ENCODE measurements at regions not wholly inside any gene's neighbourhood (a gene's known extent, or its start where the extent isn't known, plus 50 kb on each side); places are given as distances from the start of the nearest gene placed in this dataset.

- no peak for DNase-seq (ENCODE audit: low read depth in 1 of 2, low spot score in 2 of 2)
- no peak overlapping the region for H3K27ac ChIP-seq (ENCODE audit: low read depth, low read length)
- 98% methylated on average over 3 of the region's 3 CpGs; no CpG with 5 or more reads in 1 of the 2 experiments for WGBS, 2 experiments (ENCODE audit: extremely low coverage in 1 of 2, insufficient coverage in 1 of 2, insufficient read length in 1 of 2, insufficient replicate concordance in 2 of 2, low coverage in 1 of 2, low lambda C conversion rate in 2 of 2, missing lambda C conversion rate in 1 of 2)
- POLR2A ChIA-PET (ENCODE audit: partially characterized antibody): no interaction called here
- H3K4ac ChIP-seq (replicated peaks; ENCODE audit: insufficient read length, low read depth, low read length): no peak overlapping the region
- no peak overlapping the region for H3K9ac ChIP-seq (replicated peaks in 1 of 4; ENCODE audit: extremely low read depth in 1 of 4, low read depth in 3 of 4, low read length in 3 of 4)
- H4K8ac ChIP-seq (ENCODE audit: extremely low read depth, insufficient read depth, low read length): no peak overlapping the region
- no peak overlapping the region for H2BK120ac ChIP-seq (replicated peaks; ENCODE audit: low read depth, low read length)
- H3K4me2 ChIP-seq (ENCODE audit: insufficient read depth in 1 of 2, low read depth in 2 of 2, low read length in 2 of 2): no peak overlapping the region
- H3K18ac ChIP-seq (ENCODE audit: extremely low read depth, low read length): no peak overlapping the region
- H4K20me1 ChIP-seq (replicated peaks in 1 of 2; ENCODE audit: control insufficient read depth in 1 of 2, insufficient read depth in 2 of 2, low read length in 2 of 2): peaks cover 0 to 3% of the 10 kb centered on the region in 2 experiments
- peaks cover 4 to 7% of the 10 kb centered on the region in 2 experiments; a peak in 3 of 4 replicates for H3K9me3 ChIP-seq (ENCODE audit: insufficient read depth in 2 of 2, low read depth in 1 of 2, low read length in 1 of 2)
- no peak overlapping the region for H3K23ac ChIP-seq (ENCODE audit: insufficient read length)
- H3K36me3 ChIP-seq (ENCODE audit: control insufficient read depth in 2 of 4, insufficient read depth in 4 of 4, low read length in 3 of 4): no peaks in the 10 kb centered on the region; a peak in 1 of 8 replicates
- H2BK12ac ChIP-seq (ENCODE audit: low read depth, low read length): no peak overlapping the region
- peaks cover 6% of the 10 kb centered on the region; the same call in 1 of the 2 replicates for H3K23me2 ChIP-seq (ENCODE audit: low read depth, low read length)
- no peak overlapping the region for H2BK20ac ChIP-seq (ENCODE audit: low read length)
- no peak overlapping the region for H2BK15ac ChIP-seq (ENCODE audit: low read length)
- no peak overlapping the region for H4K91ac ChIP-seq (replicated peaks; ENCODE audit: insufficient read length, low read length)
- H2BK5ac ChIP-seq (ENCODE audit: low read depth, low read length): no peak overlapping the region
- H3K56ac ChIP-seq (replicated peaks; ENCODE audit: insufficient read length, low read depth, low read length): no peak overlapping the region
- H3K14ac ChIP-seq (ENCODE audit: insufficient read length): no peak overlapping the region
- TF ChIP-seq TCF12 (IDR thresholded peaks at IDR 0.05; ENCODE audit: low read depth, low read length) (no peak), TAF1 (IDR thresholded peaks at IDR 0.05; ENCODE audit: low read depth, low read length) (no peak), SAP30 (IDR thresholded peaks at IDR 0.05; ENCODE audit: insufficient read depth, insufficient replicate concordance, low read length) (no peak), TBP (IDR thresholded peaks at IDR 0.05; ENCODE audit: low read depth, low read length) (no peak), POLR2A (IDR thresholded peaks at IDR 0.05; ENCODE audit: control extremely low read depth in 1 of 2, low read depth in 2 of 2, low read length in 2 of 2) (no peak), ASH2L (IDR thresholded peaks at IDR 0.05; ENCODE audit: low read length) (no peak), CREB1 (IDR thresholded peaks at IDR 0.05) (no peak)
- TF ChIP-seq, protein P1, sequence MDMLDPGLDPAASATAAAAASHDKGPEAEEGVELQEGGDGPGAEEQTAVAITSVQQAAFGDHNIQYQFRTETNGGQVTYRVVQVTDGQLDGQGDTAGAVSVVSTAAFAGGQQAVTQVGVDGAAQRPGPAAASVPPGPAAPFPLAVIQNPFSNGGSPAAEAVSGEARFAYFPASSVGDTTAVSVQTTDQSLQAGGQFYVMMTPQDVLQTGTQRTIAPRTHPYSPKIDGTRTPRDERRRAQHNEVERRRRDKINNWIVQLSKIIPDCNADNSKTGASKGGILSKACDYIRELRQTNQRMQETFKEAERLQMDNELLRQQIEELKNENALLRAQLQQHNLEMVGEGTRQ (IDR thresholded peaks at IDR 0.05; ENCODE audit: low read length): no peak
- no peak overlapping the region for H2AK5ac ChIP-seq (ENCODE audit: low read depth, low read length)
- H3K79me2 ChIP-seq (ENCODE audit: control insufficient read depth in 1 of 2, insufficient read depth in 2 of 2, low read length in 2 of 2): no peaks in the 10 kb centered on the region
- no peak overlapping the region for H2AFZ ChIP-seq (ENCODE audit: low read length)
- H3K4me1 ChIP-seq (replicated peaks in 1 of 4; ENCODE audit: control insufficient read depth in 3 of 4, insufficient read depth in 4 of 4, low read length in 3 of 4): no peaks in the 10 kb centered on the region
- no peak overlapping the region for H4K5ac ChIP-seq (ENCODE audit: insufficient read length, low read depth, low read length)
- no peaks in the 10 kb centered on the region for H3K79me1 ChIP-seq (ENCODE audit: low read depth, low read length)
- CTCF ChIA-PET (ENCODE audit: partially characterized antibody): no interaction called here
- no peaks in the 10 kb centered on the region for H3K27me3 ChIP-seq (replicated peaks in 1 of 4; ENCODE audit: control insufficient read depth in 3 of 4, extremely low read depth in 1 of 4, insufficient read depth in 3 of 4, low read length in 3 of 4)
- no peak for FAIRE-seq
- H3K4me3 ChIP-seq (ENCODE audit: extremely low read depth in 1 of 4, insufficient read depth in 2 of 4, low read depth in 3 of 4, low read length in 4 of 4): no peak overlapping the region
Measured at GRCh38 chr7:67866812-67867211, 870.2 kb downstream of the TYW1 start.

Data from H1 (cell line).